ENCODE measurements at regions not wholly inside any gene's neighbourhood (a gene's known extent, or its start where the extent isn't known, plus 50 kb on each side); places are given as distances from the start of the nearest gene placed in this dataset.

DNA sequence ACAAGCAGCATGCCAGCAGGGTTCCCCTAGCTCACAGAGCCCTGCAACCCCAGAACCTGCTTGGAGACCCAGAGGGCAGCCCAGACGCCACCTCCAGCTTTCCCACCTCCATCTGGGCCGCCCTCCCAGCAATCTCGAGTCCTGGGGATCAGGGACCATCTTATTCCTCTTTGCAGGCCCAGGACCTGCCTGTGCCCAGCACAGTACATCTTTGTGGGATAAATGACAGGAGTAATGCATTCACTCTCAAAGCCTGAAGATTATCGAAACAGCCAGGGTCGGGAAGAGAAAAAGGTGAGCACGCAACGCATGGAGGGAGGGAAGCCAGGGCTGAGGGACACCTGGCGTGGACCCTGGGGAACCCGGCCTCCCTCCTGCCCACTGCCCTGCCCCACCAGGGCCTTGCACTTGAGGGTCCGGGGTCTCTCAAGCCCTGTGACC lies 144.1 kb downstream of the NDUFA10 start:
- Mint-ChIP-seq H3K27ac (ENCODE audit: unreplicated experiment) (no peak overlapping the region), H3K27me3 (ENCODE audit: unreplicated experiment) (peaks cover 2% of the 10 kb centered on the region), H3K4me3 (ENCODE audit: unreplicated experiment) (no peak overlapping the region), H3K36me3 (ENCODE audit: unreplicated experiment) (peaks cover 18% of the 10 kb centered on the region), H3K9me3 (ENCODE audit: unreplicated experiment) (peaks cover 16% of the 10 kb centered on the region), H3K4me1 (ENCODE audit: low read depth, unreplicated experiment) (no peaks in the 10 kb centered on the region)
- TF ChIP-seq, protein P1, sequence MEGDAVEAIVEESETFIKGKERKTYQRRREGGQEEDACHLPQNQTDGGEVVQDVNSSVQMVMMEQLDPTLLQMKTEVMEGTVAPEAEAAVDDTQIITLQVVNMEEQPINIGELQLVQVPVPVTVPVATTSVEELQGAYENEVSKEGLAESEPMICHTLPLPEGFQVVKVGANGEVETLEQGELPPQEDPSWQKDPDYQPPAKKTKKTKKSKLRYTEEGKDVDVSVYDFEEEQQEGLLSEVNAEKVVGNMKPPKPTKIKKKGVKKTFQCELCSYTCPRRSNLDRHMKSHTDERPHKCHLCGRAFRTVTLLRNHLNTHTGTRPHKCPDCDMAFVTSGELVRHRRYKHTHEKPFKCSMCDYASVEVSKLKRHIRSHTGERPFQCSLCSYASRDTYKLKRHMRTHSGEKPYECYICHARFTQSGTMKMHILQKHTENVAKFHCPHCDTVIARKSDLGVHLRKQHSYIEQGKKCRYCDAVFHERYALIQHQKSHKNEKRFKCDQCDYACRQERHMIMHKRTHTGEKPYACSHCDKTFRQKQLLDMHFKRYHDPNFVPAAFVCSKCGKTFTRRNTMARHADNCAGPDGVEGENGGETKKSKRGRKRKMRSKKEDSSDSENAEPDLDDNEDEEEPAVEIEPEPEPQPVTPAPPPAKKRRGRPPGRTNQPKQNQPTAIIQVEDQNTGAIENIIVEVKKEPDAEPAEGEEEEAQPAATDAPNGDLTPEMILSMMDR (IDR thresholded peaks at IDR 0.05; ENCODE audit: partially characterized antibody, unreplicated experiment): no peak
- DNase-seq: no peak

DNA sequence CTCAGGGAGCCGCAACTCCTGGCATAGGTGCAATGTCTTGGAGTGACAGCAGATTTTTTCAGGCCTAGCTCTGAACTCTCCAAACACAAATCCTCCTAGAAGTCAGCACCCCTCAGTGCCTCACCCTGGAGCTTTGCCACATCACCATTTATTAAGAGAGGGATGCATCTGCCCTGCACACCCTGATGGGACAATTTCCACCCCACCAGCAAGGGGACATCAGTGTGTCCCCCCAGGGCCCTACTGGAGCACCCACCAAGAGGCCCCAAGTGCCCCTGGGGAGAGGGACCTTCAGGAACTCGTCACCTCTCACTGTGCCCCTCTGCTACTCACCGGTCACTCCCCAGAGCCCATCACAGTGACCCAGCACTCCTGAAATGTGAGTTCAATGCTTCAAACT lies 144.7 kb downstream of the NDUFA10 start:
- Mint-ChIP-seq H3K27ac (ENCODE audit: unreplicated experiment) (no peak overlapping the region), H3K9me3 (ENCODE audit: unreplicated experiment) (peaks cover 16% of the 10 kb centered on the region), H3K4me3 (ENCODE audit: unreplicated experiment) (no peak overlapping the region), H3K36me3 (ENCODE audit: unreplicated experiment) (peaks cover 15% of the 10 kb centered on the region), H3K27me3 (ENCODE audit: unreplicated experiment) (peaks cover 2% of the 10 kb centered on the region), H3K4me1 (ENCODE audit: low read depth, unreplicated experiment) (no peaks in the 10 kb centered on the region)
- TF ChIP-seq, protein P1 (IDR thresholded peaks at IDR 0.05; ENCODE audit: partially characterized antibody, unreplicated experiment): no peak
- DNase-seq: no peak

DNA sequence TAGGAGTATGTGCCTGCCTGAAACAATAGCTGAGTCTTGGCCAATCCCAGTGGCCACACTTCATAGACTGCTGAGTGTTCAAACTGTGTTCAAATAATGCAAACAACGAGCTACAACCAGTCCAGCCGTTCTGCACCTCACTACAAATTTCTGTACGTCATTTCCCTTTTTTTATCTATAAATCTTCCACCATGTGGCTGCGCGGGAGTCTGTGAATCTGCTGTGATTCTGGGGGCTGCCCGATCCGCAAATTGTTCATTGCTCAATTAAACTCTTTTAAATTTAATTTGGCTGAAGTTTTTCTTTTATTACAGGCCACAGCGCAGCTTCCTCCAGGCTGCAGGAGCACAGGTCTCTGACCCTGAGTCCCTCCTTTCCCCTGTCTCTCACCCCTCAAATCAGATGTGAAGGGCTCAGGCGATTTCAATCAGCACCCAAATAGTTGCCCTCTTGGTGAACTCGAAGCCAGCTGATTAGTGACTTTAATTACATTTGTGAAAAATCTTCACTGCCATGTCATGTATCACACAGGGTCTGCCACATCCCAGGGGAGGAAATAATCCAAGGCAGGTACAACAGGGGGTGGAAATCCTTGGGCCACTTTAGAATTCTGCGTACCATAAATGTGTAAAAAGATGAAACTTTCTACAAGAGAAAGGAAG lies 145.6 kb downstream of the NDUFA10 start:
- Mint-ChIP-seq H3K9me3 (ENCODE audit: unreplicated experiment) (peaks cover 11% of the 10 kb centered on the region), H3K4me3 (ENCODE audit: unreplicated experiment) (no peak overlapping the region), H3K36me3 (ENCODE audit: unreplicated experiment) (peaks cover 10% of the 10 kb centered on the region), H3K4me1 (ENCODE audit: low read depth, unreplicated experiment) (no peaks in the 10 kb centered on the region), H3K27me3 (ENCODE audit: unreplicated experiment) (peaks cover 2% of the 10 kb centered on the region), H3K27ac (ENCODE audit: unreplicated experiment) (no peak overlapping the region)
- TF ChIP-seq, protein P1 (IDR thresholded peaks at IDR 0.05; ENCODE audit: partially characterized antibody, unreplicated experiment): no peak
- no peak for DNase-seq

DNA sequence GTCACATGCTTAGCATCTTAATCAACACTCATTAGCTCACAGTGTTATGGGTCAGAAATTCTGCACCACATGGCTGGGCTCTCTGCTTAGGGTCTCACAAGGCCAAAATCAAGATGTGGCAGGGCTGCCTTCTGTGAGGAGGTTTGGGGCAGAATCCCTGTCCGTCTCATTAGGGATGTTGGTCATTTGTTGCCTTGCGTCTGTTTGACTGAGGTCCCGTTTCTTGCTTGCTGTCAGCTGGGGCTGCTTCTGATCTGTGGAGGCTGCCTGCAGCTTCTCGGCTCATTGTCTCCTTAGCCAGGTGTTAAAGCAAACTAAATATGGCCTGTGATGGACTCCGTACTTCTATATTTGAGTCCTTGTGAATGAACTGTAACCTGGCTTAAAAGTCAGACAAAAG lies 146.5 kb downstream of the NDUFA10 start:
- no peak overlapping the region for H3K27ac Mint-ChIP-seq (ENCODE audit: unreplicated experiment)
- peaks cover 7% of the 10 kb centered on the region for H3K9me3 Mint-ChIP-seq (ENCODE audit: unreplicated experiment)
- peaks cover 2% of the 10 kb centered on the region for H3K4me1 Mint-ChIP-seq (ENCODE audit: low read depth, unreplicated experiment)
- DNase-seq: no peak
- H3K27me3 Mint-ChIP-seq (ENCODE audit: unreplicated experiment): peaks cover 2% of the 10 kb centered on the region
- TF ChIP-seq, protein P1 (IDR thresholded peaks at IDR 0.05; ENCODE audit: partially characterized antibody, unreplicated experiment): no peak
- peaks cover 7% of the 10 kb centered on the region for H3K36me3 Mint-ChIP-seq (ENCODE audit: unreplicated experiment)
- H3K4me3 Mint-ChIP-seq (ENCODE audit: unreplicated experiment): no peak overlapping the region

DNA sequence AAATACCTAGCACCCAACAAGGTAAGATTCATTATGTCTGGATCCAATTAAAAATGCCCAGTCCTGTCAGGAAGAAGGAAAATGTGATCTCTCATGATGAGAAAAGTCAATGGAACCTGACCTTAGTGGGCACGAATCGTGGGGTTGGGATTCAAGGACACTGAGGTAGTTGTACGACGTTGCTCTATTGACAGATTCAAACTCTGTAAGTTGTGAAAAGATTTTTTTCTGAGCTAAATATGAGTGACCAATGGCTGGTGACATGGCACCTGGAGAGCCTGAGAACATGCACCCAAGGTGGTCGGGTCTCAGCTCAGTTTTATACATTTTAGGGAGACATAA lies 148.2 kb downstream of the NDUFA10 start:
- H3K9me3 Mint-ChIP-seq (ENCODE audit: unreplicated experiment): peaks cover 6% of the 10 kb centered on the region
- TF ChIP-seq, protein P1 (IDR thresholded peaks at IDR 0.05; ENCODE audit: partially characterized antibody, unreplicated experiment): no peak
- peaks cover 2% of the 10 kb centered on the region for H3K4me1 Mint-ChIP-seq (ENCODE audit: low read depth, unreplicated experiment)
- H3K36me3 Mint-ChIP-seq (ENCODE audit: unreplicated experiment): peaks cover 7% of the 10 kb centered on the region
- no peak for DNase-seq
- H3K27ac Mint-ChIP-seq (ENCODE audit: unreplicated experiment): no peak overlapping the region
- peaks cover 2% of the 10 kb centered on the region for H3K27me3 Mint-ChIP-seq (ENCODE audit: unreplicated experiment)
- H3K4me3 Mint-ChIP-seq (ENCODE audit: unreplicated experiment): no peak overlapping the region
